ENCODE measurements at regions not wholly inside any gene's neighbourhood (a gene's known extent, or its start where the extent isn't known, plus 50 kb on each side); places are given as distances from the start of the nearest gene placed in this dataset.

- no peak for DNase-seq (ENCODE audit: extremely low read depth in 1 of 4, low spot score in 3 of 4)
- BruUV-seq (replicated peaks) = no TSS peak
- no peaks in the 10 kb centered on the region for H3K9me3 ChIP-seq (replicated peaks; ENCODE audit: control insufficient read depth, insufficient read depth, low read depth, low read length)
- H3K4me3 ChIP-seq = no peak overlapping the region
- H3K4me1 ChIP-seq (replicated peaks in 1 of 2; ENCODE audit: control insufficient read depth in 2 of 2, insufficient read depth in 2 of 2, low read length in 2 of 2) = no peaks in the 10 kb centered on the region
- H3K27me3 ChIP-seq (ENCODE audit: control insufficient read depth in 2 of 2, insufficient read depth in 2 of 2, low read length in 2 of 2) = no peaks in the 10 kb centered on the region
- in situ Hi-C loops (cut with MboI) = no loop called here
- no peak for ATAC-seq
- intact Hi-C loops (cut with micrococcal nuclease) = no loop called here
- CTCF ChIA-PET (ENCODE audit: low intra/inter-chr PET ratio) = no interaction called here
- H4K20me1 ChIP-seq (replicated peaks; ENCODE audit: control insufficient read depth, insufficient read depth, low read length) = no peaks in the 10 kb centered on the region
- no peaks in the 10 kb centered on the region for H3K36me3 ChIP-seq (ENCODE audit: control insufficient read depth, insufficient read depth, low read length)
- H3K4me2 ChIP-seq (ENCODE audit: insufficient read depth, low read length) = no peak overlapping the region
- no peak for FAIRE-seq
- WGBS (ENCODE audit: insufficient coverage, low coverage, missing lambda C conversion rate) = 2% methylated on average over 7 of the region's 7 CpGs
- no peak overlapping the region for H3K9ac ChIP-seq (ENCODE audit: insufficient read depth in 1 of 2, low read depth in 2 of 2, low read length in 2 of 2)
- no peaks in the 10 kb centered on the region for H3K79me2 ChIP-seq (ENCODE audit: control insufficient read depth, insufficient read depth, low read length)
- POLR2A ChIA-PET = no interaction called here
- no peaks in the 10 kb centered on the region for H3K9me1 ChIP-seq (ENCODE audit: control insufficient read depth, insufficient read depth, low read length)
- no peak overlapping the region for H2AFZ ChIP-seq (ENCODE audit: low read depth, low read length)
- H3K27ac ChIP-seq (ENCODE audit: extremely low read depth, low read depth, low read length) = no peak overlapping the region
- TF ChIP-seq FOXP4 (CRISPR knock-in tag; IDR thresholded peaks at IDR 0.05; ENCODE audit: borderline replicate concordance) = no peak
- no peak for TF ChIP-seq SMC3 (conservative IDR thresholded peaks at IDR 0.05; ENCODE audit: insufficient read depth, low read depth, low read length)
- TF ChIP-seq NFE2L1 (tag; IDR thresholded peaks at IDR 0.05; ENCODE audit: borderline replicate concordance, low read depth) = no peak
- TF ChIP-seq DDX20 (tag; IDR thresholded peaks at IDR 0.05; ENCODE audit: low read depth) = no peak
- no peak for TF ChIP-seq RNF219 (CRISPR knock-in tag; IDR thresholded peaks at IDR 0.05)
- TF ChIP-seq TSHZ1 (CRISPR knock-in tag; IDR thresholded peaks at IDR 0.05) = no peak
- TF ChIP-seq CCNT2 (IDR thresholded peaks at IDR 0.05; ENCODE audit: borderline replicate concordance, extremely low read depth, insufficient read length, low read depth, low read length) = no peak
- TF ChIP-seq ERF (CRISPR knock-in tag; IDR thresholded peaks at IDR 0.05) = no peak
- no peak for TF ChIP-seq KAT2B (IDR thresholded peaks at IDR 0.05; ENCODE audit: low read depth, low read length)
- TF ChIP-seq THRB (CRISPR knock-in tag; conservative IDR thresholded peaks at IDR 0.05) = no peak
- no peak for TF ChIP-seq ZNF217 (CRISPR knock-in tag; IDR thresholded peaks at IDR 0.05)
- no peak for TF ChIP-seq ILK (tag; IDR thresholded peaks at IDR 0.05; ENCODE audit: borderline replicate concordance, low read depth)
Measured at GRCh38 chr5:82817897-82818676, 259.1 kb downstream of the TMEM167A start.
